ENCODE measurements at regions not wholly inside any gene's neighbourhood (a gene's known extent, or its start where the extent isn't known, plus 50 kb on each side); places are given as distances from the start of the nearest gene placed in this dataset.

DNA sequence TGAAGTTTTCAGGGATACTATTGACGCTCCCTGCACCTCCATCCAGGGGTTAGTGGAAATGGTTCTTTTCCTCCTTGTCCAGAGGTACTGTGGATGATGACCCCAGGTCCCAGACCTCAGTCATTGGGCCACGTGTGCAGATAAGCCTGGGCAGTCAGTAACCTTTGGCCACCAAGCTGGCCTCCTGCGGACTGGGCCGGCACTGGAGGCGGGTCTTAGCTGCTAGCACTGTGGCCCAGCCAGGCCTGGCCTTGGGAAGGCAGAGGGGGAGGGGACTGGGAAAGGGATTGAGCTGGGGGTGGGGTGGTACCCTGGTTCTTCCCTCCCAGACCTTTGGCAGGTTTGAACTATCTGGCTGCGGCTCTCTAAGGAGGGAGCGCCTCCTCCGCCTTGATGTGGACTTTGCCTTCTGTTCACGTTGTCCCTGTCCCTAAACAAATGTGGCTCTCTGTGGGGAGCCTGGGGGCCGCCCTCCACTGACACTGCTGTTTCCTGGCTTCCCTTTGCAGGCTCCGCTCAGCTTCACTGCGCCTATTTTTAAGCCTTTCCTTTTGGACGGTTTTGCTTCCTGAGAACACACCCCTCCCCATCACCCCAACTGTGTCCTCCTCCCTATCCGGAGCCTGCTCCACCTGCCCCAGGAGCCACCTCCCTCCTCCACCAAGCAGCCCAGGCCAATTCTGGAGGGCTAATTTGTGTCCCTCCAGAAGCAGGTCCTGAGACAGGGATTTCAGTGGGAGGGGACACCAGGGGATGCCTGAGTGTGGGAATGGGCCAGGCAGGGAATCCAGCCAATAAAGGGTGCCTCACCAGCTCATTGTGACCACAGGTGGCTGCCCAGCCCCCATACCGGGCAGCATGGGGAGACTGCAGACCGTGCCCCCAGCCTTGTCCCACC is 251.9 kb downstream of the SEC14L1 start (continued):
- TF ChIP-seq SP1 (IDR thresholded peaks at IDR 0.05; ENCODE audit: low read depth, low read length) (0 out of 2 replicates have a peak, but pooled peaks have one; percentile 42), ZNF274 (IDR thresholded peaks at IDR 0.05; ENCODE audit: borderline replicate concordance, extremely low read depth, low read length) (no peak), CBX5 (IDR thresholded peaks at IDR 0.05; ENCODE audit: low read depth, low read length) (no peak), GABPA (IDR thresholded peaks at IDR 0.05; ENCODE audit: borderline replicate concordance, insufficient read depth, low read length) (no peak), EGR1 (IDR thresholded peaks at IDR 0.05; ENCODE audit: borderline replicate concordance, low read depth, low read length) (no peak), BACH1 (IDR thresholded peaks at IDR 0.05; ENCODE audit: low read length) (no peak), CEBPB (IDR thresholded peaks at IDR 0.05; ENCODE audit: low read depth, low read length) (no peak), SUZ12 (IDR thresholded peaks at IDR 0.05; ENCODE audit: low read length) (no peak), TAF1 (IDR thresholded peaks at IDR 0.05; ENCODE audit: low read depth, low read length) (no peak), SIRT6 (IDR thresholded peaks at IDR 0.05; ENCODE audit: low read length) (no peak), TCF12 (IDR thresholded peaks at IDR 0.05; ENCODE audit: low read depth, low read length) (0 out of 2 replicates have a peak, but pooled peaks have one; percentile 13), BCL11A (IDR thresholded peaks at IDR 0.05; ENCODE audit: low read depth in 2 of 2, low read length in 2 of 2) (no peak), GTF2F1 (IDR thresholded peaks at IDR 0.05; ENCODE audit: borderline replicate concordance, low read depth, low read length) (no peak), SIX5 (IDR thresholded peaks at IDR 0.05; ENCODE audit: low read depth, low read length) (no peak), SIN3A (conservative IDR thresholded peaks at IDR 0.05 in 1 of 2, IDR thresholded peaks at IDR 0.05 in 1 of 2; ENCODE audit: low read depth in 1 of 2, low read length in 2 of 2) (peak in 1 of 2 experiments; percentile 49; a peak in 1 of 4 replicates), RNF2 (IDR thresholded peaks at IDR 0.05; ENCODE audit: borderline replicate concordance, low read depth, low read length, missing control alignments, poor library complexity, severe bottlenecking) (no peak)
- TF ChIP-seq, protein P1, sequence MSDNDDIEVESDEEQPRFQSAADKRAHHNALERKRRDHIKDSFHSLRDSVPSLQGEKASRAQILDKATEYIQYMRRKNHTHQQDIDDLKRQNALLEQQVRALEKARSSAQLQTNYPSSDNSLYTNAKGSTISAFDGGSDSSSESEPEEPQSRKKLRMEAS (IDR thresholded peaks at IDR 0.05), result peak; percentile 35; the same call in 1 of the 2 replicates
